ENCODE measurements at regions not wholly inside any gene's neighbourhood (a gene's known extent, or its start where the extent isn't known, plus 50 kb on each side); places are given as distances from the start of the nearest gene placed in this dataset.

GRCh38 chr13:85282876-85283275 is 516.3 kb downstream of the SLITRK6 start:
- no peak overlapping the region for H3K4me3 ChIP-seq
- H3K36me3 ChIP-seq = no peaks in the 10 kb centered on the region
- no peak for TF ChIP-seq POLR2A (IDR thresholded peaks at IDR 0.05)
- no peak for TF ChIP-seq CTCF (IDR thresholded peaks at IDR 0.05 in 4 of 5, conservative IDR thresholded peaks at IDR 0.05 in 1 of 5)
- H3K9me3 ChIP-seq = no peaks in the 10 kb centered on the region
- no peaks in the 10 kb centered on the region for H3K4me1 ChIP-seq
- H3K27ac ChIP-seq = no peak overlapping the region
- no peak for DNase-seq
- H3K27me3 ChIP-seq = no peaks in the 10 kb centered on the region
- intact Hi-C loops (cut with DNase I; ENCODE audit: low total_unique reads) = no loop called here
- in situ Hi-C loops (cut with MboI; ENCODE audit: low sequenced_read_pairs in 4 of 4) = no loop called here
- no peak for ATAC-seq

- Histone ChIP-seq H3K27ac (no peak overlapping the region), H3K4me3 (no peak overlapping the region), H3K36me3 (no peaks in the 10 kb centered on the region), H3K4me1 (no peaks in the 10 kb centered on the region), H3K9me3 (no peaks in the 10 kb centered on the region), H3K27me3 (no peaks in the 10 kb centered on the region)
- TF ChIP-seq POLR2A (IDR thresholded peaks at IDR 0.05) = no peak
- no peak for TF ChIP-seq CTCF (IDR thresholded peaks at IDR 0.05 in 4 of 5, conservative IDR thresholded peaks at IDR 0.05 in 1 of 5)
- intact Hi-C loops (cut with DNase I; ENCODE audit: low total_unique reads) (no loop called here), in situ Hi-C loops (cut with MboI; ENCODE audit: low sequenced_read_pairs in 4 of 4) (no loop called here)
- DNase-seq (no peak), ATAC-seq (no peak)
Observed at GRCh38 chr13:85278851-85279250, 520.4 kb downstream of the SLITRK6 start.

GRCh38 chr13:85277748-85278147 is 521.5 kb downstream of the SLITRK6 start:
- no peaks in the 10 kb centered on the region for H3K9me3 ChIP-seq
- in situ Hi-C loops (cut with MboI; ENCODE audit: low sequenced_read_pairs in 4 of 4) (no loop called here), intact Hi-C loops (cut with DNase I; ENCODE audit: low total_unique reads) (no loop called here)
- DNase-seq = no peak
- H3K27me3 ChIP-seq = no peaks in the 10 kb centered on the region
- TF ChIP-seq CTCF (IDR thresholded peaks at IDR 0.05 in 4 of 5, conservative IDR thresholded peaks at IDR 0.05 in 1 of 5) (no peak), POLR2A (IDR thresholded peaks at IDR 0.05) (no peak)
- ATAC-seq = no peak
- H3K36me3 ChIP-seq = no peaks in the 10 kb centered on the region
- no peaks in the 10 kb centered on the region for H3K4me1 ChIP-seq
- H3K4me3 ChIP-seq = no peak overlapping the region
- no peak overlapping the region for H3K27ac ChIP-seq

GRCh38 chr13:85266771-85267170 is 532.4 kb downstream of the SLITRK6 start:
- Histone ChIP-seq H3K27ac (no peak overlapping the region), H3K36me3 (no peaks in the 10 kb centered on the region), H3K27me3 (no peaks in the 10 kb centered on the region), H3K4me1 (no peaks in the 10 kb centered on the region), H3K4me3 (no peak overlapping the region), H3K9me3 (no peaks in the 10 kb centered on the region)
- TF ChIP-seq CTCF (IDR thresholded peaks at IDR 0.05 in 4 of 5, conservative IDR thresholded peaks at IDR 0.05 in 1 of 5) = no peak
- TF ChIP-seq POLR2A (IDR thresholded peaks at IDR 0.05) = no peak
- no peak for DNase-seq
- intact Hi-C loops (cut with DNase I; ENCODE audit: low total_unique reads) = no loop called here
- no peak for ATAC-seq
- in situ Hi-C loops (cut with MboI; ENCODE audit: low sequenced_read_pairs in 4 of 4) = no loop called here

- intact Hi-C loops (cut with DNase I; ENCODE audit: low total_unique reads) = no loop called here
- Histone ChIP-seq H3K36me3 (no peaks in the 10 kb centered on the region), H3K9me3 (no peaks in the 10 kb centered on the region), H3K4me3 (no peak overlapping the region), H3K4me1 (no peaks in the 10 kb centered on the region), H3K27me3 (no peaks in the 10 kb centered on the region), H3K27ac (no peak overlapping the region)
- TF ChIP-seq CTCF (IDR thresholded peaks at IDR 0.05 in 4 of 5, conservative IDR thresholded peaks at IDR 0.05 in 1 of 5) (no peak), POLR2A (IDR thresholded peaks at IDR 0.05) (no peak)
- in situ Hi-C loops (cut with MboI; ENCODE audit: low sequenced_read_pairs in 4 of 4) = no loop called here
- DNase-seq (no peak), ATAC-seq (no peak)
Observed at GRCh38 chr13:85266331-85266730, 532.9 kb downstream of the SLITRK6 start.
